K562 (cell line): ENCODE measurements at regions not wholly inside any gene's neighbourhood (a gene's known extent, or its start where the extent isn't known, plus 50 kb on each side); places are given as distances from the start of the nearest gene placed in this dataset.

Source experiments
- ATAC-seq: fragments of 200-7000 bp; cut with Tn5 transposase; 3 replicates; pipeline ENCODE4 v1.9.1; 2020; ENCODE audit warnings: moderate library complexity
- BruUV-seq: library from RNA; stranded (reverse); fragments of 400-500 nt; replicated peaks from 2 replicates; lab custom pipeline; 2021; lab: Mats Ljungman, UMichigan
- CTCF ChIA-PET: fragments of 300-600 bp; formaldehyde crosslinking; extraction: SDS; loops from one replicate; lab custom pipeline; 2021; ENCODE audit warnings: low intra/inter-chr PET ratio; lab: Yijun Ruan, JAX
- POLR2A ChIA-PET: fragments of 300-600, 350-650 bp; sonication (Branson Sonifier 250); formaldehyde crosslinking; extraction: SDS; loops from one replicate; lab custom pipeline; 2021; ENCODE audit warnings: antibody characterized with exemption, inconsistent platforms; lab: Yijun Ruan, JAX
- DNase-seq, 4 experiments: peaks; one replicate each; pipeline versions ENCODE4 v3.0.0 to v3.0.0-alpha.2; 2011 to 2018; ENCODE audit warnings: low spot score in 3 of 4, mixed read lengths in 3 of 4; ENCODE audit errors: extremely low read depth in 1 of 4
- FAIRE-seq: peaks from 2 replicates; lab custom pipeline; 2011; peaks lifted over from hg19 to GRCh38; lab: Jason Lieb, UNC
- H2AFZ ChIP-seq: 2 replicates; pipeline ENCODE4 v1.6.0; 2011; ENCODE audit warnings: low read depth, low read length, control low read depth, inconsistent platforms
- H3K27ac ChIP-seq: fragments of 200-600 bp; 3 replicates; pipeline ENCODE4 v1.8.0; 2011; ENCODE audit warnings: low read depth, mild to moderate bottlenecking, control low read depth, inconsistent platforms, low read length, moderate library complexity, mixed read lengths; ENCODE audit errors: extremely low read depth
- H3K27me3 ChIP-seq, 2 experiments: fragments of 300-600 bp in 1 of 2; 2 replicates in 1 of 2; 3 replicates in 1 of 2; pipeline versions ENCODE4 v1.6.0 to v1.8.0; 2011; ENCODE audit warnings: inconsistent platforms in 2 of 2, low read length in 2 of 2, mild to moderate bottlenecking in 1 of 2, mixed read lengths in 1 of 2, moderate library complexity in 1 of 2; ENCODE audit not compliant: control insufficient read depth in 2 of 2, insufficient read depth in 2 of 2
- H3K36me3 ChIP-seq: fragments of 300-600 bp; 3 replicates; pipeline ENCODE4 v1.8.0; 2011; ENCODE audit warnings: mild to moderate bottlenecking, low read length, inconsistent platforms; ENCODE audit not compliant: control insufficient read depth, insufficient read depth
- H3K4me1 ChIP-seq, 2 experiments: fragments of 200-600 bp in 1 of 2; replicated peaks in 1 of 2; 2 replicates in 1 of 2; 3 replicates in 1 of 2; pipeline versions ENCODE4 v1.5.1 to v1.8.0; 2011; ENCODE audit warnings: inconsistent platforms in 2 of 2, low read length in 2 of 2, mild to moderate bottlenecking in 1 of 2, mixed read lengths in 1 of 2, moderate library complexity in 1 of 2; ENCODE audit not compliant: control insufficient read depth in 2 of 2, insufficient read depth in 2 of 2
- H3K4me2 ChIP-seq: 2 replicates; pipeline ENCODE4 v1.6.1; 2011; ENCODE audit warnings: low read length, control low read depth, inconsistent platforms, mixed read lengths; ENCODE audit not compliant: insufficient read depth
- H3K4me3 ChIP-seq: fragments of 200-600 bp; sonication (generic), shearing (Covaris generic); 2 replicates; pipeline ENCODE4 v1.5.1; 2016; ENCODE audit warnings: control low read depth, inconsistent platforms
- H3K79me2 ChIP-seq: fragments of 200-600 bp; 3 replicates; pipeline ENCODE4 v1.8.0; 2011; ENCODE audit warnings: low read length, inconsistent platforms; ENCODE audit not compliant: control insufficient read depth, insufficient read depth
- H3K9ac ChIP-seq, 2 experiments: 2 replicates each; pipeline versions ENCODE4 v1.6.0 to v1.6.1; 2011; ENCODE audit warnings: low read depth in 2 of 2, low read length in 2 of 2, control low read depth in 1 of 2, inconsistent platforms in 1 of 2, mild to moderate bottlenecking in 1 of 2, mixed read lengths in 1 of 2; ENCODE audit not compliant: insufficient read depth in 1 of 2
- H3K9me1 ChIP-seq: one replicate; pipeline ENCODE4 v1.6.0; 2011; ENCODE audit warnings: inconsistent platforms, mild to moderate bottlenecking, low read length, moderate library complexity; ENCODE audit not compliant: control insufficient read depth, insufficient read depth
- H3K9me3 ChIP-seq: replicated peaks from 2 replicates; pipeline ENCODE4 v1.5.1; 2011; ENCODE audit warnings: low read depth, low read length, inconsistent platforms; ENCODE audit not compliant: control insufficient read depth, insufficient read depth
- H4K20me1 ChIP-seq: replicated peaks from 2 replicates; pipeline ENCODE4 v1.6.1; 2011; ENCODE audit warnings: low read length, inconsistent platforms, mixed read lengths; ENCODE audit not compliant: control insufficient read depth, insufficient read depth
- DPF2 ChIP-seq: fragments of 450-650 bp; IDR thresholded peaks from 2 replicates; pipeline ENCODE4 v1.6.1; 2016
- ELF1 ChIP-seq: fragments of 200-800 bp; sonication (Bioruptor generic); IDR thresholded peaks from 2 replicates; pipeline ENCODE4 v1.6.1; 2016; ENCODE audit warnings: missing genetic modification characterization, missing compliant biosample characterization
- HDAC3 ChIP-seq: fragments of 450-650 bp; IDR thresholded peaks from 2 replicates; pipeline ENCODE4 v1.6.1; 2018; ENCODE audit warnings: borderline replicate concordance, mild to moderate bottlenecking, moderate library complexity; ENCODE audit not compliant: partially characterized antibody
- HDAC8 ChIP-seq: fragments of 450-650 bp; IDR thresholded peaks from 2 replicates; pipeline ENCODE4 v1.6.1; 2016; ENCODE audit warnings: mild to moderate bottlenecking, missing genetic modification characterization, moderate library complexity, missing compliant biosample characterization
- HLTF ChIP-seq: fragments of 450-650 bp; IDR thresholded peaks from 2 replicates; pipeline ENCODE4 v1.6.1; 2016
- JUN ChIP-seq, 2 experiments: sonication (generic) in 1 of 2; formaldehyde crosslinking in 1 of 2; IDR thresholded peaks; 2 replicates each; pipeline versions ENCODE4 v1.6.1 to v1.8.0; 2012 to 2022; ENCODE audit warnings: borderline replicate concordance in 2 of 2, mild to moderate bottlenecking in 2 of 2, improper control_type of control experiment in 1 of 2, low read depth in 1 of 2, low read length in 1 of 2, missing genetic modification reagents in 1 of 2
- MTA3 ChIP-seq: fragments of 450-650 bp; formaldehyde crosslinking; IDR thresholded peaks from 2 replicates; pipeline ENCODE4 v1.6.1; 2017; ENCODE audit warnings: mild to moderate bottlenecking, borderline replicate concordance
- NBN ChIP-seq: fragments of 450-650 bp; IDR thresholded peaks from 2 replicates; pipeline ENCODE4 v1.6.1; 2016; ENCODE audit warnings: low read depth, mild to moderate bottlenecking
- PHF8 ChIP-seq: fragments of 200-600 bp; sonication (generic); IDR thresholded peaks from 2 replicates; pipeline ENCODE4 v1.6.1; 2012; ENCODE audit warnings: mixed run types, mild to moderate bottlenecking, inconsistent platforms, low read length, moderate library complexity, borderline replicate concordance
- ZNF584 ChIP-seq: fragments of 200-800 bp; sonication (Bioruptor generic); IDR thresholded peaks from 2 replicates; pipeline ENCODE4 v1.6.1; 2016; ENCODE audit warnings: low read depth, mild to moderate bottlenecking, missing genetic modification characterization, missing compliant biosample characterization
- ZNF766 ChIP-seq: fragments of 200-800 bp; sonication (Bioruptor generic); conservative IDR thresholded peaks from 2 replicates; pipeline ENCODE4 v1.6.1; 2016; ENCODE audit warnings: missing genetic modification characterization, missing compliant biosample characterization
- WGBS: fragments of 100-300 bp; shearing (Covaris generic); methylation state at CpG from one replicate; pipeline ENCODE4 v1.1.6; 2016; ENCODE audit warnings: low coverage, mixed read lengths; ENCODE audit not compliant: insufficient coverage; ENCODE audit errors: missing lambda C conversion rate; 5-methylcytosine and 5-hydroxymethylcytosine counted together
- in situ Hi-C: fragments of 300-500 bp; cut with MboI; formaldehyde crosslinking; loops from 4 replicates; pipeline ENCODE4 v1.15.0; 2018; ENCODE audit warnings: inconsistent platforms, mixed read lengths
- intact Hi-C: fragments of 100-400 bp; cut with micrococcal nuclease; formaldehyde crosslinking; loops from 2 replicates; pipeline ENCODE4 v1.14.2; 2022
- TF ChIP-seq, protein P1 (sequence below): sonication (generic); formaldehyde crosslinking; IDR thresholded peaks from 2 replicates; pipeline ENCODE4 v1.8.0; 2022; ENCODE audit warnings: mild to moderate bottlenecking, missing genetic modification reagents
- TF ChIP-seq, protein P2 (sequence below): IDR thresholded peaks from 2 replicates; pipeline ENCODE4 v1.6.1; 2012; ENCODE audit warnings: low read depth, low read length, improper control_type of control experiment, borderline replicate concordance
- TF ChIP-seq, protein P3 (sequence below): IDR thresholded peaks from 2 replicates; pipeline ENCODE4 v1.6.1; 2011; ENCODE audit warnings: borderline replicate concordance, low read depth, mild to moderate bottlenecking, moderate library complexity, low read length; ENCODE audit not compliant: insufficient read depth, poor library complexity, severe bottlenecking
- TF ChIP-seq, protein P4 (sequence below): fragments of 450-650 bp; IDR thresholded peaks from one replicate; pipeline ENCODE4 v1.6.1; 2018; ENCODE audit warnings: mild to moderate bottlenecking, moderate library complexity; ENCODE audit not compliant: partially characterized antibody

DNA sequence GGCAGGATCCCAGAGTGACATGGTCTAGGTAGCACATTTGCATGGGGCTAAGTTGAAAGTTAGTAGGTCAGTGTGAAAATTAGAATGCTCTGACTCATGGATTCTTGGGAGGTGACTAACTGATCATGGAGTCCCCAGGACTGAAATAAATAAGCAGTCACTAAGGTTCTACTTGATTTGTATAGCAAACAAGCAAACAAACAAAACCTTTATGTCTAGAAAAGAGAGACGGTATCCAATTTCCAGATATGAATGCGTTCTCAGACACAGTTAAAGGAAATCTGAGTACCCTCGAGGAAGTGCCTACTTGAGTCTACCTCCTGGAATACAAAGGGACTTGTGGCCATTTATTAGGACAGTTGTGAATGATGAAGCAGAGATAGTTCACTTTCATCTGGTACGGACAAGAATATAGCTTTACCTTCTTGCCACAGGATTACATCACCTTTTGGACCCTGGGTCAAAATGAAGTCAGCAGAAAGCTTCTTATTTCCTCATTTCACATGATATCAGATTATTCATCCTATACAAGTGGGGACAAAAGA lies 54.3 kb upstream of the AGPS start:
- Histone ChIP-seq H3K36me3 (peaks cover 14% of the 10 kb centered on the region), H4K20me1 (no peaks in the 10 kb centered on the region), H3K9me1 (no peaks in the 10 kb centered on the region), H3K79me2 (no peaks in the 10 kb centered on the region), H3K4me1 (peaks cover 0 to 8% of the 10 kb centered on the region in 2 experiments; a peak in 1 of 5 replicates), H3K4me3 (no peak overlapping the region), H3K9me3 (no peaks in the 10 kb centered on the region), H3K4me2 (no peak overlapping the region), H3K27ac (peak overlapping the region; percentile 31; the same call in 1 of the 3 replicates), H3K27me3 (no peaks in the 10 kb centered on the region), H3K9ac (no peak overlapping the region), H2AFZ (no peak overlapping the region)
- intact Hi-C loops = loop anchor here (10.0 kb wide), 1 partner anchor 147 kb away; no protein-coding TSS in a partner anchor
- in situ Hi-C loops = loop anchor here (10.0 kb wide), 3 partner anchors 77 to 417 kb away; no protein-coding TSS in a partner anchor
- ATAC-seq (peak; percentile 74), DNase-seq (no peak), FAIRE-seq (no peak)
- ChIA-PET POLR2A (interaction anchor here (0.9 kb wide), 1 partner anchor 74 kb away, joined by 7 read pairs; the partner anchor contains the start of gene NFE2L2), CTCF (interaction anchor here (0.6 to 7.5 kb wide), 2 partner anchors 77 to 434 kb away, joined by 4 to 69 read pairs; no protein-coding TSS in a partner anchor)
- no TSS peak for BruUV-seq
- 29% methylated on average over 4 of the region's 4 CpGs for WGBS
- TF ChIP-seq, protein P1, sequence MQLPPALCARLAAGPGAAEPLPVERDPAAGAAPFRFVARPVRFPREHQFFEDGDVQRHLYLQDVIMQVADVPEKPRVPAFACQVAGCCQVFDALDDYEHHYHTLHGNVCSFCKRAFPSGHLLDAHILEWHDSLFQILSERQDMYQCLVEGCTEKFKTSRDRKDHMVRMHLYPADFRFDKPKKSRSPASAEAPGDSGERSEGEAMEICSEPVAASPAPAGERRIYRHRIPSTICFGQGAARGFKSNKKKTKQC = no peak
- TF ChIP-seq, protein P2, sequence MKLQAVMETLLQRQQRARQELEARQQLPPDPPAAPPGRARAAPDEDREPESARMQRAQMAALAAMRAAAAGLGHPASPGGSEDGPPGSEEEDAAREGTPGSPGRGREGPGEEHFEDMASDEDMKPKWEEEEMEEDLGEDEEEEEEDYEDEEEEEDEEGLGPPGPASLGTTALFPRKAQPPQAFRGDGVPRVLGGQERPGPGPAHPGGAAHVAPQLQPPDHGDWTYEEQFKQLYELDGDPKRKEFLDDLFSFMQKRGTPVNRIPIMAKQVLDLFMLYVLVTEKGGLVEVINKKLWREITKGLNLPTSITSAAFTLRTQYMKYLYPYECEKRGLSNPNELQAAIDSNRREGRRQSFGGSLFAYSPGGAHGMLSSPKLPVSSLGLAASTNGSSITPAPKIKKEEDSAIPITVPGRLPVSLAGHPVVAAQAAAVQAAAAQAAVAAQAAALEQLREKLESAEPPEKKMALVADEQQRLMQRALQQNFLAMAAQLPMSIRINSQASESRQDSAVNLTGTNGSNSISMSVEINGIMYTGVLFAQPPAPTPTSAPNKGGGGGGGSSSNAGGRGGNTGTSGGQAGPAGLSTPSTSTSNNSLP = 0 out of 2 replicates have a peak, but pooled peaks have one; percentile 20
- TF ChIP-seq NBN = peak; percentile 59; the same call in 1 of the 2 replicates
- 0 out of 2 replicates have a peak, but pooled peaks have one; percentile 7 for TF ChIP-seq ZNF766 (CRISPR knock-in tag)
- peak; percentile 73; the same call in 1 of the 2 replicates for TF ChIP-seq JUN (IDR thresholded peaks at IDR 0.05; ENCODE audit: borderline replicate concordance, low read depth, low read length)
- no peak for TF ChIP-seq JUN (CRISPR knock-in tag; IDR thresholded peaks at IDR 0.05; ENCODE audit: borderline replicate concordance)
- no peak for TF ChIP-seq ELF1 (tag)
- TF ChIP-seq DPF2 = peak; percentile 51; the same call in 1 of the 2 replicates
- TF ChIP-seq ZNF584 = peak; percentile 77
- no peak for TF ChIP-seq HDAC3
- TF ChIP-seq, protein P3, sequence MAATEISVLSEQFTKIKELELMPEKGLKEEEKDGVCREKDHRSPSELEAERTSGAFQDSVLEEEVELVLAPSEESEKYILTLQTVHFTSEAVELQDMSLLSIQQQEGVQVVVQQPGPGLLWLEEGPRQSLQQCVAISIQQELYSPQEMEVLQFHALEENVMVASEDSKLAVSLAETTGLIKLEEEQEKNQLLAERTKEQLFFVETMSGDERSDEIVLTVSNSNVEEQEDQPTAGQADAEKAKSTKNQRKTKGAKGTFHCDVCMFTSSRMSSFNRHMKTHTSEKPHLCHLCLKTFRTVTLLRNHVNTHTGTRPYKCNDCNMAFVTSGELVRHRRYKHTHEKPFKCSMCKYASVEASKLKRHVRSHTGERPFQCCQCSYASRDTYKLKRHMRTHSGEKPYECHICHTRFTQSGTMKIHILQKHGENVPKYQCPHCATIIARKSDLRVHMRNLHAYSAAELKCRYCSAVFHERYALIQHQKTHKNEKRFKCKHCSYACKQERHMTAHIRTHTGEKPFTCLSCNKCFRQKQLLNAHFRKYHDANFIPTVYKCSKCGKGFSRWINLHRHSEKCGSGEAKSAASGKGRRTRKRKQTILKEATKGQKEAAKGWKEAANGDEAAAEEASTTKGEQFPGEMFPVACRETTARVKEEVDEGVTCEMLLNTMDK = no peak
- TF ChIP-seq, protein P4, sequence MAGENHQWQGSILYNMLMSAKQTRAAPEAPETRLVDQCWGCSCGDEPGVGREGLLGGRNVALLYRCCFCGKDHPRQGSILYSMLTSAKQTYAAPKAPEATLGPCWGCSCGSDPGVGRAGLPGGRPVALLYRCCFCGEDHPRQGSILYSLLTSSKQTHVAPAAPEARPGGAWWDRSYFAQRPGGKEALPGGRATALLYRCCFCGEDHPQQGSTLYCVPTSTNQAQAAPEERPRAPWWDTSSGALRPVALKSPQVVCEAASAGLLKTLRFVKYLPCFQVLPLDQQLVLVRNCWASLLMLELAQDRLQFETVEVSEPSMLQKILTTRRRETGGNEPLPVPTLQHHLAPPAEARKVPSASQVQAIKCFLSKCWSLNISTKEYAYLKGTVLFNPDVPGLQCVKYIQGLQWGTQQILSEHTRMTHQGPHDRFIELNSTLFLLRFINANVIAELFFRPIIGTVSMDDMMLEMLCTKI = no peak
- TF ChIP-seq PHF8 = no peak
- TF ChIP-seq HDAC8 (tag) = 0 out of 2 replicates have a peak, but pooled peaks have one; percentile 48
- TF ChIP-seq MTA3 = peak; percentile 44; the same call in 1 of the 2 replicates
- TF ChIP-seq HLTF = no peak
